Endothelial cell (in vitro differentiated cells): ENCODE measurements at regions not wholly inside any gene's neighbourhood (a gene's known extent, or its start where the extent isn't known, plus 50 kb on each side); places are given as distances from the start of the nearest gene placed in this dataset.

ENCODE experiments used
- DNase-seq: peaks from one replicate; pipeline ENCODE4 v3.0.0; 2021; ENCODE audit warnings: low spot score
- H3K27ac Mint-ChIP-seq: one replicate; pipeline ENCODE4 v1.8.0; 2021; ENCODE audit warnings: mixed read lengths, inconsistent platforms; ENCODE audit not compliant: unreplicated experiment
- H3K27me3 Mint-ChIP-seq: one replicate; pipeline ENCODE4 v1.8.0; 2021; ENCODE audit warnings: mild to moderate bottlenecking, moderate library complexity, mixed read lengths, inconsistent platforms; ENCODE audit not compliant: unreplicated experiment
- H3K36me3 Mint-ChIP-seq: one replicate; pipeline ENCODE4 v1.8.0; 2021; ENCODE audit warnings: mild to moderate bottlenecking, low read depth, mixed read lengths, inconsistent platforms; ENCODE audit not compliant: unreplicated experiment
- H3K4me1 Mint-ChIP-seq: one replicate; pipeline ENCODE4 v1.8.0; 2021; ENCODE audit warnings: mild to moderate bottlenecking, mixed read lengths, inconsistent platforms; ENCODE audit not compliant: unreplicated experiment
- H3K4me3 Mint-ChIP-seq: one replicate; pipeline ENCODE4 v1.8.0; 2021; ENCODE audit warnings: mild to moderate bottlenecking, mixed read lengths, inconsistent platforms; ENCODE audit not compliant: unreplicated experiment
- H3K9me3 Mint-ChIP-seq: one replicate; pipeline ENCODE4 v1.8.0; 2021; ENCODE audit warnings: mixed read lengths, inconsistent platforms; ENCODE audit not compliant: unreplicated experiment
- CTCF ChIP-seq: fragments of 200-600 bp; sonication (generic); IDR thresholded peaks from one replicate; pipeline ENCODE4 v1.5.0; 2021; ENCODE audit warnings: antibody characterized with exemption; ENCODE audit not compliant: unreplicated experiment

DNA sequence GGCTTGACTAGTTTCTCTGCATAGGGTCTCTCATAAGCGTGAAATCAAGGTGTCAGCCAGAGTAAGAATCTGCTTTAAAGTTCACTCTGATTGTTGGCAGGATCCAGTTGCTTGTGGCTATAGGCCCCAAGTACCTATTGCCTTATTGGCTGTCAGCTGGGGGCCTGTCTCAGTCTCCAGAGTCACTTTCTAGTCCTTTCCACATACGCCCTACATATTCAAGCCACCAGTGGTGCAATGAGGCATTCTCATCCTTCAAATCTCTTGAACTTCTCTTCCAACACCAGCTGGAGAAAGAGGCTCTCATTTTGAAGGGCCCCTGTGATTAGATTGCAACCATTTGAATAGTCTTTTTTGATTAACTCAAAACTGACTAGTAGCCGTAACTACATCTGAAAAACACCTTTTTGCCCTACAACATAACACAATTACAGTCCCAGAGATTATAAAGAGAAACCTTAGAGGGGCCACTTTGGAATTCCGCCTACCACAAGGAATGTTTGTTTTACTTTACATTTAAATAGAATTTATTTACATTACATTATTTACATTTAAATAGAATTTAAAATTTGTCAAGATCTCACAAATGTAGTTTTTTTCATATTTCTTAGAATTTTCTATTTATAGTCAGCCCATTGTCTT lies 520.1 kb downstream of the DSC3 start:
- peaks cover 6% of the 10 kb centered on the region for H3K4me1 Mint-ChIP-seq
- H3K9me3 Mint-ChIP-seq, result no peaks in the 10 kb centered on the region
- DNase-seq, result no peak
- TF ChIP-seq CTCF, result no peak
- H3K4me3 Mint-ChIP-seq, result no peak overlapping the region
- H3K27me3 Mint-ChIP-seq, result no peaks in the 10 kb centered on the region
- H3K36me3 Mint-ChIP-seq, result no peaks in the 10 kb centered on the region
- H3K27ac Mint-ChIP-seq, result no peak overlapping the region

- no peak overlapping the region for H3K27ac Mint-ChIP-seq
- H3K27me3 Mint-ChIP-seq, result no peaks in the 10 kb centered on the region
- no peaks in the 10 kb centered on the region for H3K36me3 Mint-ChIP-seq
- no peak for TF ChIP-seq CTCF
- no peak for DNase-seq
- peaks cover 4% of the 10 kb centered on the region for H3K4me1 Mint-ChIP-seq
- H3K9me3 Mint-ChIP-seq, result no peaks in the 10 kb centered on the region
- H3K4me3 Mint-ChIP-seq, result no peak overlapping the region
Observed at GRCh38 chr18:30514059-30514458, 528.5 kb downstream of the DSC3 start.

DNA sequence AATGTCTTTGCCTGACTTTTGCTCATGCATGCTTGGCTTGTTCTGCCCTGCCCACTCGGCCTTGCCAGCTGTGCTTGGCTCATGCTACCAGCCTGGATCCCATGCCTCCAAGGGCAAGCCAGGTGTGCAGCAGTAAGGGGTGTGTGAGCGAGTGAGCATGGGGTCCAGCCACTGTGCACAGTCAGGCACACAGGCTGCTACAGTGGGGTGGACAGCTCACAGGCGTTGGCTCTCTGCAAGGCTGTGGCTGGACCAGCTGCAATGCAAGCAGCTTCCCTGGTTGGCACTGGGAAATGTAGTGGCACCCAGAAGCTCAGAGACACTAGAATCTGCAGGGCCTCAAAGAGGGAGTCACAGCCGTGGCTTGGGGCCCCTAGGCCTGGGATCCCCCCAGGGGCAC lies 529.7 kb downstream of the DSC3 start:
- H3K36me3 Mint-ChIP-seq, result no peaks in the 10 kb centered on the region
- H3K9me3 Mint-ChIP-seq, result no peaks in the 10 kb centered on the region
- no peak for TF ChIP-seq CTCF
- H3K4me1 Mint-ChIP-seq, result no peaks in the 10 kb centered on the region
- DNase-seq, result no peak
- no peak overlapping the region for H3K4me3 Mint-ChIP-seq
- H3K27me3 Mint-ChIP-seq, result no peaks in the 10 kb centered on the region
- no peak overlapping the region for H3K27ac Mint-ChIP-seq

- Mint-ChIP-seq H3K36me3 (no peaks in the 10 kb centered on the region), H3K9me3 (no peaks in the 10 kb centered on the region), H3K4me1 (peaks cover 4% of the 10 kb centered on the region), H3K27ac (no peak overlapping the region), H3K27me3 (no peaks in the 10 kb centered on the region), H3K4me3 (no peak overlapping the region)
- no peak for TF ChIP-seq CTCF
- no peak for DNase-seq
Observed at GRCh38 chr18:30510882-30511281, 531.7 kb downstream of the DSC3 start.

DNA sequence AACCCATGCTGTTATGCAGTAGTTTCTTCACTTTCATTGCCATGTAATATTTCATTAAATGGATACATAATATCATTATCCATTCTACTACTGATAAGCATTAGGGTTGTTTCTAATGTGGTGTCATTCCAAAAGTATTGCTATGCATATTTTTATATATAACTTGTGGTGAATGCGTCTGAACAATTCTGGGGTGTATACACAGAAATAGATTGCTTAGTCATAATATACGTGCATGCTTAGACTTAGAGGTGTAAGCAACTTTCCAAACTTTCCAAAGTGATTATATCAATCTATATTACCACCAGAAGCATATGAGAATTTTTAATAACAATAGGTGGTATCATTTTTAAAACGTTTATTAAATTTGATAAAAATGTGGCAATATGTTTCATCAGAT lies 540.9 kb downstream of the DSC3 start:
- DNase-seq, result no peak
- H3K4me3 Mint-ChIP-seq, result no peak overlapping the region
- H3K27me3 Mint-ChIP-seq, result peaks cover 2% of the 10 kb centered on the region
- no peaks in the 10 kb centered on the region for H3K4me1 Mint-ChIP-seq
- no peak for TF ChIP-seq CTCF
- no peaks in the 10 kb centered on the region for H3K9me3 Mint-ChIP-seq
- H3K36me3 Mint-ChIP-seq, result no peaks in the 10 kb centered on the region
- H3K27ac Mint-ChIP-seq, result no peak overlapping the region
